GM21825 (cell line): ENCODE measurements at regions not wholly inside any gene's neighbourhood (a gene's known extent, or its start where the extent isn't known, plus 50 kb on each side); places are given as distances from the start of the nearest gene placed in this dataset.

ENCODE experiments used
- ATAC-seq: cut with Tn5 transposase; IDR thresholded peaks from one replicate; pipeline ENCODE4 v1.9.1; 2021; ENCODE audit warnings: mild to moderate bottlenecking, moderate library complexity; ENCODE audit not compliant: unreplicated experiment

DNA sequence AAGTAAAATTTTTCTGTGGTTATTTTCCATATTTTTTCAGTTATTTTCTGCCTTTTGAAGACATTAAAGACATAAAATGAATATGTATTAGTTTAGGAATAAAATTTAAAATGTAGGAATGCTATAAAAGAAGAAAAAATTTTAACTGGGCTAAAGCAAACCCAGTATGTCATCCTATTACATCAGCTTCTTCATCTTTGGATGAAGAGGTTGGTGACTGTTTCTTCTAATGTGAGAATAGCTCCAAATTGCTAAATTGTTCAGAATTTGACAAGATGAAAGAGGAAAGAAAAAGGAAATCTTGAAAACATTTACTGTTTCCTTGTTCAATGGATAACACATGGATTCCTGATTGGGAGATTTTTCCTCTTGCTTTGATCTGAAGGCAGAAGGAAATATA is 52.7 kb upstream of the PZP start:
- no peak for ATAC-seq

DNA sequence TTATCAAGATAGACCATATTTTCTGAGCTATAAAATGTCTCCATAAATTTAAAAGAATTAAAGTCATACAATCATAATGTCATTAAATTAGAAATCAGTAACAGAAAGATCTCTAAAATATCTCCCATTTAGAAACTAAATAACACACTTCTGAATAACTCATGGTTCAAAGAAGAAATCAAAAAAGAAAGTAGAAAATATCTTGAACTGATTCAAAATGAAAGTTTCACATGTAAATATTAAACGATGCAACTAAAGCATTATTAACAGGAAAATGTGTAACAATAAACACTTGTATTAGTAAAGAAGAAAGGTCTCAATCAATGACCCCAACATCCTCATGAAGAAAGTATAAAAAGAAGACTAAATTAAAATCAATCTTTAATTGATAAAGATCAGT is 50.5 kb upstream of the PZP start:
- no peak for ATAC-seq
